Uterus (tissue), 2 donors: ENCODE measurements at regions not wholly inside any gene's neighbourhood (a gene's known extent, or its start where the extent isn't known, plus 50 kb on each side); places are given as distances from the start of the nearest gene placed in this dataset.

Source experiments
- POLR2A ChIP-seq, 2 donors: fragments of 450-650 bp; IDR thresholded peaks; one replicate each; pipeline ENCODE4 v1.6.1; 2016; ENCODE audit warnings: antibody characterized with exemption in 2 of 2, mild to moderate bottlenecking in 1 of 2, moderate library complexity in 1 of 2
- TF ChIP-seq, protein P1 (sequence below), 4 experiments: fragments of 200-600 bp in 2 of 4; fragments of 450-650 bp in 2 of 4; sonication (generic) in 2 of 4; IDR thresholded peaks; one replicate each; pipeline ENCODE4 v1.5.1; 2016 to 2019; ENCODE audit warnings: antibody characterized with exemption in 4 of 4, mild to moderate bottlenecking in 2 of 4, moderate library complexity in 1 of 4

DNA sequence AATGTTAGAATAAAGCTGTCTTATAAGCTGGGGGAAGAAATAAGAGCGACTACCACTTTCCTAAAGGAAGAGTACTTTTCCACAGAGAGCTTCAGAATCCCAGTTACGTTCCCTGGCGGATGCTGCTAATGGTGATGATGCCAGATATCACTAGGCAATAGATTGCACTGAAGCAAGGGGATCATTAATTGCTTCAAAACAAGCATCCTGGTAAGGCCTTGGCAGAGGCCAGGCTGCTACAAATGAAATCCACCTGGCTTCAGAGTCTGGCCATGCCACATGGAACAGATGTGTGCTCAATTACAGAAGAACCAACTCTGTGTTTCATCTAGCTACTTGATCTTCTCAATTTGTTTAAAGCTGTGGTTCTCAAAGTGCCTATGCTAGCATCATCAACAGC is 129.2 kb upstream of the IL12A start:
- TF ChIP-seq, protein P1, sequence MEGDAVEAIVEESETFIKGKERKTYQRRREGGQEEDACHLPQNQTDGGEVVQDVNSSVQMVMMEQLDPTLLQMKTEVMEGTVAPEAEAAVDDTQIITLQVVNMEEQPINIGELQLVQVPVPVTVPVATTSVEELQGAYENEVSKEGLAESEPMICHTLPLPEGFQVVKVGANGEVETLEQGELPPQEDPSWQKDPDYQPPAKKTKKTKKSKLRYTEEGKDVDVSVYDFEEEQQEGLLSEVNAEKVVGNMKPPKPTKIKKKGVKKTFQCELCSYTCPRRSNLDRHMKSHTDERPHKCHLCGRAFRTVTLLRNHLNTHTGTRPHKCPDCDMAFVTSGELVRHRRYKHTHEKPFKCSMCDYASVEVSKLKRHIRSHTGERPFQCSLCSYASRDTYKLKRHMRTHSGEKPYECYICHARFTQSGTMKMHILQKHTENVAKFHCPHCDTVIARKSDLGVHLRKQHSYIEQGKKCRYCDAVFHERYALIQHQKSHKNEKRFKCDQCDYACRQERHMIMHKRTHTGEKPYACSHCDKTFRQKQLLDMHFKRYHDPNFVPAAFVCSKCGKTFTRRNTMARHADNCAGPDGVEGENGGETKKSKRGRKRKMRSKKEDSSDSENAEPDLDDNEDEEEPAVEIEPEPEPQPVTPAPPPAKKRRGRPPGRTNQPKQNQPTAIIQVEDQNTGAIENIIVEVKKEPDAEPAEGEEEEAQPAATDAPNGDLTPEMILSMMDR (IDR thresholded peaks at IDR 0.05) = no peak
- TF ChIP-seq POLR2A (IDR thresholded peaks at IDR 0.05) = no peak
